OCI-LY7 (cell line): ENCODE measurements at regions not wholly inside any gene's neighbourhood (a gene's known extent, or its start where the extent isn't known, plus 50 kb on each side); places are given as distances from the start of the nearest gene placed in this dataset.

ENCODE experiments used
- BruUV-seq: library from RNA; stranded (reverse); fragments of 400-500 nt; replicated peaks from 2 replicates; lab custom pipeline; 2021; lab: Mats Ljungman, UMichigan
- CTCF ChIA-PET: fragments of 300-600 bp; sonication (Branson Sonifier 250); formaldehyde crosslinking; loops from one replicate; lab custom pipeline; 2022; ENCODE audit warnings: antibody characterized with exemption; ENCODE audit not compliant: unreplicated experiment; lab: Charles Lee
- POLR2A ChIA-PET: fragments of 300-600 bp; sonication (Branson Sonifier 250); formaldehyde crosslinking; loops from one replicate; lab custom pipeline; 2022; ENCODE audit warnings: antibody characterized with exemption; lab: Charles Lee
- DNase-seq: peaks from one replicate; pipeline ENCODE4 v3.0.0-alpha.2; 2015; ENCODE audit warnings: low spot score
- H2AFZ ChIP-seq: fragments of 200-600 bp; sonication (generic), shearing (Covaris generic); 2 replicates; pipeline ENCODE4 v1.6.1; 2014; ENCODE audit warnings: mild to moderate bottlenecking, antibody characterized with exemption, low read length, moderate library complexity
- H3K27ac ChIP-seq: fragments of 200-600 bp; sonication (generic); 2 replicates; pipeline ENCODE4 v1.5.1; 2014; ENCODE audit warnings: mixed run types, low read depth, mild to moderate bottlenecking, moderate library complexity, low read length, inconsistent platforms; ENCODE audit not compliant: poor library complexity, severe bottlenecking
- H3K36me3 ChIP-seq: fragments of 200-600 bp; sonication (generic); 2 replicates; pipeline ENCODE4 v1.6.1; 2014; ENCODE audit warnings: mild to moderate bottlenecking, antibody characterized with exemption, low read length, moderate library complexity, mixed read lengths; ENCODE audit not compliant: insufficient read depth
- H3K4me1 ChIP-seq: fragments of 200-600 bp; sonication (generic); 2 replicates; pipeline ENCODE4 v1.5.1; 2014; ENCODE audit warnings: mild to moderate bottlenecking, low read length; ENCODE audit not compliant: insufficient read depth, poor library complexity, severe bottlenecking
- H3K4me2 ChIP-seq: fragments of 200-600 bp; sonication (generic); 2 replicates; pipeline ENCODE4 v1.6.1; 2014; ENCODE audit warnings: mild to moderate bottlenecking, low read length
- H3K4me3 ChIP-seq: fragments of 200-600 bp; sonication (generic); 2 replicates; pipeline ENCODE4 v1.5.1; 2014; ENCODE audit warnings: mild to moderate bottlenecking, low read depth, low read length; ENCODE audit not compliant: poor library complexity, severe bottlenecking
- H3K79me2 ChIP-seq: fragments of 200-600 bp; sonication (generic); 2 replicates; pipeline ENCODE4 v1.6.1; 2016; ENCODE audit warnings: low read depth, mild to moderate bottlenecking, low read length, moderate library complexity, mixed read lengths; ENCODE audit not compliant: insufficient read depth
- H3K9me2 ChIP-seq: fragments of 200-600 bp; sonication (generic); 2 replicates; pipeline ENCODE4 v1.6.1; 2016; ENCODE audit warnings: mild to moderate bottlenecking, low read length, mixed read lengths; ENCODE audit not compliant: insufficient read depth
- H3K9me3 ChIP-seq: fragments of 200-600 bp; sonication (generic); 2 replicates; pipeline ENCODE4 v1.6.1; 2014; ENCODE audit warnings: mild to moderate bottlenecking, mixed run types, low read length, mixed read lengths
- H4K20me1 ChIP-seq: fragments of 200-600 bp; sonication (generic); 2 replicates; pipeline ENCODE4 v1.6.1; 2014; ENCODE audit warnings: mild to moderate bottlenecking, antibody characterized with exemption, low read length, moderate library complexity, mixed read lengths; ENCODE audit not compliant: insufficient read depth
- CTCF ChIP-seq: fragments of 200-600 bp; sonication (generic); conservative IDR thresholded peaks from 2 replicates; pipeline ENCODE4 v1.5.1; 2014; ENCODE audit warnings: mild to moderate bottlenecking, antibody characterized with exemption, low read length, moderate library complexity, mixed read lengths
- EZH2phosphoT487 ChIP-seq: fragments of 200-600 bp; sonication (generic); IDR thresholded peaks from 2 replicates; pipeline ENCODE4 v1.6.1; 2018; ENCODE audit warnings: low read depth, borderline replicate concordance, mild to moderate bottlenecking, mixed run types, antibody characterized with exemption, low read length, moderate library complexity, mixed read lengths
- intact Hi-C: fragments of 100-400 bp; cut with micrococcal nuclease; formaldehyde crosslinking; loops from one replicate; pipeline ENCODE4 v1.10.0; 2022; ENCODE audit not compliant: unreplicated experiment

GRCh38 chr2:5067816-5068215, 624.4 kb upstream of the SOX11 start:
- no peak overlapping the region for H3K27ac ChIP-seq
- no peaks in the 10 kb centered on the region for H4K20me1 ChIP-seq
- H3K79me2 ChIP-seq: no peaks in the 10 kb centered on the region
- POLR2A ChIA-PET: no interaction called here
- no TSS peak for BruUV-seq
- no peaks in the 10 kb centered on the region for H3K9me2 ChIP-seq
- intact Hi-C loops: no loop called here
- no peak for DNase-seq
- no peak overlapping the region for H3K4me3 ChIP-seq
- no peak overlapping the region for H3K4me2 ChIP-seq
- TF ChIP-seq EZH2phosphoT487: no peak
- TF ChIP-seq CTCF: no peak
- no peaks in the 10 kb centered on the region for H3K9me3 ChIP-seq
- H2AFZ ChIP-seq: no peak overlapping the region
- H3K36me3 ChIP-seq: no peaks in the 10 kb centered on the region
- CTCF ChIA-PET: no interaction called here
- H3K4me1 ChIP-seq: no peaks in the 10 kb centered on the region

- Histone ChIP-seq H3K9me2 (no peaks in the 10 kb centered on the region), H3K4me1 (no peaks in the 10 kb centered on the region), H3K4me3 (no peak overlapping the region), H2AFZ (no peak overlapping the region), H3K36me3 (no peaks in the 10 kb centered on the region), H3K4me2 (no peak overlapping the region), H4K20me1 (no peaks in the 10 kb centered on the region), H3K27ac (no peak overlapping the region), H3K9me3 (no peaks in the 10 kb centered on the region), H3K79me2 (no peaks in the 10 kb centered on the region)
- ChIA-PET CTCF (no interaction called here), POLR2A (interaction anchor here (0.7 kb wide), 1 partner anchor 201 kb away, joined by 3 read pairs; no protein-coding TSS in a partner anchor)
- no peak for DNase-seq
- intact Hi-C loops: no loop called here
- no TSS peak for BruUV-seq
- TF ChIP-seq CTCF (no peak), EZH2phosphoT487 (no peak)
Observed at GRCh38 chr2:5070257-5070656, 621.9 kb upstream of the SOX11 start.

GRCh38 chr2:5074733-5075132, 617.5 kb upstream of the SOX11 start:
- DNase-seq: no peak
- no TSS peak for BruUV-seq
- H2AFZ ChIP-seq: no peak overlapping the region
- H3K4me2 ChIP-seq: no peak overlapping the region
- no peak overlapping the region for H3K4me3 ChIP-seq
- intact Hi-C loops: no loop called here
- H3K36me3 ChIP-seq: no peaks in the 10 kb centered on the region
- no peaks in the 10 kb centered on the region for H3K79me2 ChIP-seq
- no peaks in the 10 kb centered on the region for H3K9me3 ChIP-seq
- no peak for TF ChIP-seq EZH2phosphoT487
- no peak for TF ChIP-seq CTCF
- H3K27ac ChIP-seq: no peak overlapping the region
- ChIA-PET CTCF (no interaction called here), POLR2A (no interaction called here)
- H3K9me2 ChIP-seq: no peaks in the 10 kb centered on the region
- no peaks in the 10 kb centered on the region for H3K4me1 ChIP-seq
- no peaks in the 10 kb centered on the region for H4K20me1 ChIP-seq
